Keratinocyte (primary cell): ENCODE measurements at regions not wholly inside any gene's neighbourhood (a gene's known extent, or its start where the extent isn't known, plus 50 kb on each side); places are given as distances from the start of the nearest gene placed in this dataset.

Experiments
- EZH2 ChIP-seq: IDR thresholded peaks from one replicate; pipeline ENCODE4 v1.6.1; 2012; ENCODE audit warnings: inconsistent platforms, mild to moderate bottlenecking, low read length, moderate library complexity
- TF ChIP-seq, protein P1 (sequence below), 3 experiments: IDR thresholded peaks in 1 of 3; conservative IDR thresholded peaks in 1 of 3; optimal IDR thresholded peaks in 1 of 3; 2 replicates in 2 of 3; 3 replicates in 1 of 3; pipeline versions ENCODE3 to v1.5.1; 2011; ENCODE audit warnings: low read length in 3 of 3, mild to moderate bottlenecking in 3 of 3, moderate library complexity in 2 of 3, control low read depth in 1 of 3, inconsistent platforms in 1 of 3; ENCODE audit not compliant: insufficient read depth in 2 of 3; ENCODE audit errors: extremely low read depth in 1 of 3

GRCh38 chr12:33876618-33877017, 145.7 kb upstream of the ALG10 start:
- TF ChIP-seq EZH2: no peak
- TF ChIP-seq, protein P1, sequence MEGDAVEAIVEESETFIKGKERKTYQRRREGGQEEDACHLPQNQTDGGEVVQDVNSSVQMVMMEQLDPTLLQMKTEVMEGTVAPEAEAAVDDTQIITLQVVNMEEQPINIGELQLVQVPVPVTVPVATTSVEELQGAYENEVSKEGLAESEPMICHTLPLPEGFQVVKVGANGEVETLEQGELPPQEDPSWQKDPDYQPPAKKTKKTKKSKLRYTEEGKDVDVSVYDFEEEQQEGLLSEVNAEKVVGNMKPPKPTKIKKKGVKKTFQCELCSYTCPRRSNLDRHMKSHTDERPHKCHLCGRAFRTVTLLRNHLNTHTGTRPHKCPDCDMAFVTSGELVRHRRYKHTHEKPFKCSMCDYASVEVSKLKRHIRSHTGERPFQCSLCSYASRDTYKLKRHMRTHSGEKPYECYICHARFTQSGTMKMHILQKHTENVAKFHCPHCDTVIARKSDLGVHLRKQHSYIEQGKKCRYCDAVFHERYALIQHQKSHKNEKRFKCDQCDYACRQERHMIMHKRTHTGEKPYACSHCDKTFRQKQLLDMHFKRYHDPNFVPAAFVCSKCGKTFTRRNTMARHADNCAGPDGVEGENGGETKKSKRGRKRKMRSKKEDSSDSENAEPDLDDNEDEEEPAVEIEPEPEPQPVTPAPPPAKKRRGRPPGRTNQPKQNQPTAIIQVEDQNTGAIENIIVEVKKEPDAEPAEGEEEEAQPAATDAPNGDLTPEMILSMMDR (optimal IDR thresholded peaks at IDR 0.05 in 1 of 3, IDR thresholded peaks at IDR 0.05 in 1 of 3, conservative IDR thresholded peaks at IDR 0.05 in 1 of 3; ENCODE audit: extremely low read depth in 1 of 3, insufficient read depth in 2 of 3, low read length in 3 of 3): no peak
